ENCODE measurements at regions not wholly inside any gene's neighbourhood (a gene's known extent, or its start where the extent isn't known, plus 50 kb on each side); places are given as distances from the start of the nearest gene placed in this dataset.

- H3K36me3 ChIP-seq (ENCODE audit: control insufficient read depth in 4 of 4, insufficient read depth in 4 of 4, low read length in 3 of 4) = no peaks in the 10 kb centered on the region
- H3K27ac ChIP-seq (ENCODE audit: insufficient read depth in 1 of 2, low read depth in 1 of 2, low read length in 2 of 2, poor library complexity in 1 of 2, severe bottlenecking in 2 of 2) = no peak overlapping the region
- peaks cover 0 to 5% (median 0%) of the 10 kb centered on the region in 5 experiments for H3K9me3 ChIP-seq (ENCODE audit: control extremely low read depth in 1 of 5, control insufficient read depth in 4 of 5, insufficient read depth in 2 of 5, low read depth in 1 of 5, low read length in 4 of 5)
- H3K4me3 ChIP-seq (ENCODE audit: control insufficient read depth in 1 of 7, extremely low read depth in 1 of 7, insufficient read depth in 4 of 7, low read depth in 2 of 7, low read length in 6 of 7) = no peak overlapping the region
- DNase-seq = no peak
- ChIA-PET CTCF (no interaction called here), POLR2A (no interaction called here)
- H3K27me3 ChIP-seq (replicated peaks in 2 of 5; ENCODE audit: control insufficient read depth in 4 of 5, insufficient read depth in 5 of 5, low read length in 4 of 5) = peaks cover 0 to 5% (median 2%) of the 10 kb centered on the region in 5 experiments
- WGBS (ENCODE audit: insufficient coverage) = 66% methylated on average over 5 of the region's 9 CpGs
- H3K4me1 ChIP-seq (ENCODE audit: control extremely low read depth in 1 of 4, control insufficient read depth in 4 of 4, insufficient read depth in 4 of 4, low read length in 3 of 4) = no peaks in the 10 kb centered on the region
Measured at GRCh38 chr1:5670590-5671350, 321.5 kb downstream of the NPHP4 start.

GRCh38 chr1:5667513-5668325 is 324.5 kb downstream of the NPHP4 start:
- H3K4me3 ChIP-seq (ENCODE audit: control insufficient read depth in 1 of 7, extremely low read depth in 1 of 7, insufficient read depth in 4 of 7, low read depth in 2 of 7, low read length in 6 of 7) = no peak overlapping the region
- ChIA-PET POLR2A (no interaction called here), CTCF (no interaction called here)
- H3K9me3 ChIP-seq (ENCODE audit: control extremely low read depth in 1 of 5, control insufficient read depth in 4 of 5, insufficient read depth in 2 of 5, low read depth in 1 of 5, low read length in 4 of 5) = no peaks in the 10 kb centered on the region
- peak in 1 of 3 donors; percentile 5 for DNase-seq
- no peaks in the 10 kb centered on the region for H3K36me3 ChIP-seq (ENCODE audit: control insufficient read depth in 4 of 4, insufficient read depth in 4 of 4, low read length in 3 of 4)
- 85% methylated on average over 25 of the region's 34 CpGs for WGBS (ENCODE audit: insufficient coverage)
- H3K27me3 ChIP-seq (replicated peaks in 2 of 5; ENCODE audit: control insufficient read depth in 4 of 5, insufficient read depth in 5 of 5, low read length in 4 of 5) = peaks cover 0 to 25% (median 2%) of the 10 kb centered on the region in 5 experiments
- no peak overlapping the region for H3K27ac ChIP-seq (ENCODE audit: insufficient read depth in 1 of 2, low read depth in 1 of 2, low read length in 2 of 2, poor library complexity in 1 of 2, severe bottlenecking in 2 of 2)
- H3K4me1 ChIP-seq (ENCODE audit: control extremely low read depth in 1 of 4, control insufficient read depth in 4 of 4, insufficient read depth in 4 of 4, low read length in 3 of 4) = no peaks in the 10 kb centered on the region

- CTCF ChIA-PET = no interaction called here
- no peak for DNase-seq
- H3K4me3 ChIP-seq (ENCODE audit: control insufficient read depth in 1 of 7, extremely low read depth in 1 of 7, insufficient read depth in 4 of 7, low read depth in 2 of 7, low read length in 6 of 7) = no peak overlapping the region
- peaks cover 0 to 5% (median 0%) of the 10 kb centered on the region in 4 experiments for H3K4me1 ChIP-seq (ENCODE audit: control extremely low read depth in 1 of 4, control insufficient read depth in 4 of 4, insufficient read depth in 4 of 4, low read length in 3 of 4)
- no peaks in the 10 kb centered on the region for H3K9me3 ChIP-seq (ENCODE audit: control extremely low read depth in 1 of 5, control insufficient read depth in 4 of 5, insufficient read depth in 2 of 5, low read depth in 1 of 5, low read length in 4 of 5)
- 86% methylated on average over 9 of the region's 10 CpGs for WGBS (ENCODE audit: insufficient coverage)
- H3K27me3 ChIP-seq (replicated peaks in 2 of 5; ENCODE audit: control insufficient read depth in 4 of 5, insufficient read depth in 5 of 5, low read length in 4 of 5) = peaks cover 0 to 35% (median 0%) of the 10 kb centered on the region in 5 experiments
- H3K36me3 ChIP-seq (ENCODE audit: control insufficient read depth in 4 of 4, insufficient read depth in 4 of 4, low read length in 3 of 4) = no peaks in the 10 kb centered on the region
- H3K27ac ChIP-seq (ENCODE audit: insufficient read depth in 1 of 2, low read depth in 1 of 2, low read length in 2 of 2, poor library complexity in 1 of 2, severe bottlenecking in 2 of 2) = no peak overlapping the region
- POLR2A ChIA-PET = no interaction called here
Measured at GRCh38 chr1:5664906-5665875, 327.0 kb downstream of the NPHP4 start.

DNA sequence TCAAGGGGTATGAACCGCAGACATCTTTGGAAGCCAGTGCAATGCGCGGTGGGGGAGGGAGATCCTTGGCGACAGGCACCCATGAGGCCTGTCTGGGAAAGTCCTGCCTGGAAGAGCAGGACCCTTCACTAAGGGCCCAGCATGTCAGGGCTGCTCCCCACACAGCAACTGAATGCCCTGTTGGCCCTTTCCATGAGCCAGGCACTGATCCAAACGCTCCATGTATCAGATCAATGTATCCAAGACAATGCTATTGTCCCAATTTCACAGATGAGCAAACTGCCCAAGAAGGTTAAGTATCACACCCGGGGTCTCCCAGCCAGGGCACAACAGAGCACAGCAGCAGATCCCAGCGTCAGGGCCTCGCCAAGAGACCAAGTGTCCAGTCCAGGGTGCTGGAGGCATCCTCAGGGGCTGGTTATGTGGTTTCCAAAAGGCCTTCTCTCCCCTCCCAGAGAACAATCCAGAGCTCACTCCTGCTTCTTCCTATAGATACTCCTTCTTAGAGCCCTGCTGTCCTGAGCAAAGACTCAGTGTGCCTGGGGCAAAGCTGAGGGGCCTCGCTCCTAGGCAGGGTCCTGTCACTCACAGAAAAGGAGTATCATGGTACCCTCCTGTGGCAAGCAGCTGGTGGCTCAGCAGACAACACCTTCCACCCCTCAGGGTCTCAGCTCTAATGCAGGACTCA is 328.0 kb downstream of the NPHP4 start:
- Histone ChIP-seq H3K4me3 (ENCODE audit: control insufficient read depth in 1 of 7, extremely low read depth in 1 of 7, insufficient read depth in 4 of 7, low read depth in 2 of 7, low read length in 6 of 7) (no peak overlapping the region), H3K9me3 (ENCODE audit: control extremely low read depth in 1 of 5, control insufficient read depth in 4 of 5, insufficient read depth in 2 of 5, low read depth in 1 of 5, low read length in 4 of 5) (peaks cover 0 to 2% (median 0%) of the 10 kb centered on the region in 5 experiments), H3K27me3 (replicated peaks in 2 of 5; ENCODE audit: control insufficient read depth in 4 of 5, insufficient read depth in 5 of 5, low read length in 4 of 5) (peaks cover 0 to 35% (median 0%) of the 10 kb centered on the region in 5 experiments), H3K27ac (ENCODE audit: insufficient read depth in 1 of 2, low read depth in 1 of 2, low read length in 2 of 2, poor library complexity in 1 of 2, severe bottlenecking in 2 of 2) (no peak overlapping the region), H3K36me3 (ENCODE audit: control insufficient read depth in 4 of 4, insufficient read depth in 4 of 4, low read length in 3 of 4) (no peaks in the 10 kb centered on the region), H3K4me1 (ENCODE audit: control extremely low read depth in 1 of 4, control insufficient read depth in 4 of 4, insufficient read depth in 4 of 4, low read length in 3 of 4) (peaks cover 0 to 11% (median 2%) of the 10 kb centered on the region in 4 experiments)
- no peak for DNase-seq
- WGBS (ENCODE audit: insufficient coverage) = over 99% methylated on average over 8 of the region's 9 CpGs
- ChIA-PET CTCF (interaction anchor here (0.7 kb wide), 1 partner anchor 81 kb away, joined by 3 read pairs; no protein-coding TSS in a partner anchor), POLR2A (no interaction called here)

- Histone ChIP-seq H3K36me3 (ENCODE audit: control insufficient read depth in 4 of 4, insufficient read depth in 4 of 4, low read length in 3 of 4) (no peaks in the 10 kb centered on the region), H3K4me3 (ENCODE audit: control insufficient read depth in 1 of 7, extremely low read depth in 1 of 7, insufficient read depth in 4 of 7, low read depth in 2 of 7, low read length in 6 of 7) (no peak overlapping the region), H3K27me3 (replicated peaks in 2 of 5; ENCODE audit: control insufficient read depth in 4 of 5, insufficient read depth in 5 of 5, low read length in 4 of 5) (peaks cover 0 to 40% (median 0%) of the 10 kb centered on the region in 5 experiments), H3K9me3 (ENCODE audit: control extremely low read depth in 1 of 5, control insufficient read depth in 4 of 5, insufficient read depth in 2 of 5, low read depth in 1 of 5, low read length in 4 of 5) (peaks cover 0 to 2% (median 0%) of the 10 kb centered on the region in 5 experiments), H3K27ac (ENCODE audit: insufficient read depth in 1 of 2, low read depth in 1 of 2, low read length in 2 of 2, poor library complexity in 1 of 2, severe bottlenecking in 2 of 2) (no peak overlapping the region), H3K4me1 (ENCODE audit: control extremely low read depth in 1 of 4, control insufficient read depth in 4 of 4, insufficient read depth in 4 of 4, low read length in 3 of 4) (peaks cover 0 to 11% (median 2%) of the 10 kb centered on the region in 4 experiments)
- CTCF ChIA-PET = interaction anchor here (1.2 kb wide), 1 partner anchor 83 kb away, joined by 4 read pairs; no protein-coding TSS in a partner anchor
- POLR2A ChIA-PET = no interaction called here
- WGBS (ENCODE audit: insufficient coverage) = 83% methylated on average over 1 of the region's 5 CpGs
- no peak for DNase-seq
Measured at GRCh38 chr1:5662744-5663126, 329.5 kb downstream of the NPHP4 start.

DNA sequence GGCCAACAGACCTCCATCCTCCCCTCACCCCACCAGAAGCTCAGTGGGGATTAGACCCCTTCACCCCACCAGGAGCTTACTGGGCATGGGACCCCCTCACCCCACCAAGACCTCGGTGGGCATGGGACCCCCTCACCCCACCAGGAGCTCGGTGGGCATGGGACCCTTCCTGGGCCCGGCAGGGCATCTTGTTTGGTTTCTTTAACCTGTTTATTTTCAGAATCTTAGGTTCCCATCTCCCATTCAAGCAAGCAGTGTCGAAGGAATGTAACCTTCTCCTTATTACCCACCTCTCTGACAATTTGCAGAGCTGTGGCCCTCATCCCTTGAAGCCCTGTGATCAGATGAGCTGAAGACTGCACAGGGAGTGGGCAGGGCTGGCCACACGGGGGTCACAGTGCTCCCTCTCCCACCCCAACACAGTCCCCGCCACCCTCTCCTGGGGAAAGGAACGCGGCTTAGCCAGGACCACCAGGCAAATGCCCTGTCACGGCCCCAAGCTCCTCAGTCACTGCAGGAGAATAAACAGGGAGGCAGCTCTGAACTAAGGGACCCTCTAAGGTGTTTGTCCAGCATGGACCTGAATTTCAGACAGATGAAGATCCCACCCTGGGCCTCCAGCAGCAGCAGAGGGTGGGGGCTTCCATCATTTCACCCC is 330.0 kb downstream of the NPHP4 start:
- Histone ChIP-seq H3K4me3 (ENCODE audit: control insufficient read depth in 1 of 7, extremely low read depth in 1 of 7, insufficient read depth in 4 of 7, low read depth in 2 of 7, low read length in 6 of 7) (no peak overlapping the region), H3K27ac (ENCODE audit: insufficient read depth in 1 of 2, low read depth in 1 of 2, low read length in 2 of 2, poor library complexity in 1 of 2, severe bottlenecking in 2 of 2) (no peak overlapping the region), H3K36me3 (ENCODE audit: control insufficient read depth in 4 of 4, insufficient read depth in 4 of 4, low read length in 3 of 4) (no peaks in the 10 kb centered on the region), H3K4me1 (ENCODE audit: control extremely low read depth in 1 of 4, control insufficient read depth in 4 of 4, insufficient read depth in 4 of 4, low read length in 3 of 4) (peaks cover 0 to 11% (median 2%) of the 10 kb centered on the region in 4 experiments), H3K9me3 (ENCODE audit: control extremely low read depth in 1 of 5, control insufficient read depth in 4 of 5, insufficient read depth in 2 of 5, low read depth in 1 of 5, low read length in 4 of 5) (peaks cover 0 to 2% (median 0%) of the 10 kb centered on the region in 5 experiments), H3K27me3 (replicated peaks in 2 of 5; ENCODE audit: control insufficient read depth in 4 of 5, insufficient read depth in 5 of 5, low read length in 4 of 5) (peaks cover 0 to 40% (median 0%) of the 10 kb centered on the region in 5 experiments)
- 86% methylated on average over 9 of the region's 9 CpGs for WGBS (ENCODE audit: insufficient coverage)
- ChIA-PET POLR2A (no interaction called here), CTCF (interaction anchor here (1.2 kb wide), 1 partner anchor 84 kb away, joined by 4 read pairs; no protein-coding TSS in a partner anchor)
- no peak for DNase-seq
